ENCODE measurements at regions not wholly inside any gene's neighbourhood (a gene's known extent, or its start where the extent isn't known, plus 50 kb on each side); places are given as distances from the start of the nearest gene placed in this dataset.

DNA sequence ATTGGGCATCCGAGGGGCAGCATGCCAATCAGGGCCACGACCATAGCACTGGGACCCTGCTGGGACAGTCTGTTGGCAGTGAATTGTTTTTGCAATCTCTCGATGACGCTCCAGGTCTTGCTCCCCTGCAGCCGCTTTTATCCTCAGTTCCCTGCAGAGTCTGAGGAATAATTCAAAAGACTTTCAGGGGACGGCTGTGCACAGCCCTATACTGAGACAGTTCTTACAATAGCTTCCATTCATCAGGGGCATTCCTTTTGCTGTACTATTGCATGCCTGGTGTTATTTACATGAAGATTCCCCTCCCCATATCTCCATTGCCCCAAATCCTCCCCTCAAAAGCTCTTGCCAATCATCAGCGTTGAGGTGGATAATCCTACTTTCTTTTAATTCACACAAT, 163.3 kb upstream of the WWC1 start:
- TF ChIP-seq POLR2A (IDR thresholded peaks at IDR 0.05), result no peak
- TF ChIP-seq, protein P1, sequence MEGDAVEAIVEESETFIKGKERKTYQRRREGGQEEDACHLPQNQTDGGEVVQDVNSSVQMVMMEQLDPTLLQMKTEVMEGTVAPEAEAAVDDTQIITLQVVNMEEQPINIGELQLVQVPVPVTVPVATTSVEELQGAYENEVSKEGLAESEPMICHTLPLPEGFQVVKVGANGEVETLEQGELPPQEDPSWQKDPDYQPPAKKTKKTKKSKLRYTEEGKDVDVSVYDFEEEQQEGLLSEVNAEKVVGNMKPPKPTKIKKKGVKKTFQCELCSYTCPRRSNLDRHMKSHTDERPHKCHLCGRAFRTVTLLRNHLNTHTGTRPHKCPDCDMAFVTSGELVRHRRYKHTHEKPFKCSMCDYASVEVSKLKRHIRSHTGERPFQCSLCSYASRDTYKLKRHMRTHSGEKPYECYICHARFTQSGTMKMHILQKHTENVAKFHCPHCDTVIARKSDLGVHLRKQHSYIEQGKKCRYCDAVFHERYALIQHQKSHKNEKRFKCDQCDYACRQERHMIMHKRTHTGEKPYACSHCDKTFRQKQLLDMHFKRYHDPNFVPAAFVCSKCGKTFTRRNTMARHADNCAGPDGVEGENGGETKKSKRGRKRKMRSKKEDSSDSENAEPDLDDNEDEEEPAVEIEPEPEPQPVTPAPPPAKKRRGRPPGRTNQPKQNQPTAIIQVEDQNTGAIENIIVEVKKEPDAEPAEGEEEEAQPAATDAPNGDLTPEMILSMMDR (IDR thresholded peaks at IDR 0.05), result no peak
